SK-N-MC (cell line): ENCODE measurements at regions not wholly inside any gene's neighbourhood (a gene's known extent, or its start where the extent isn't known, plus 50 kb on each side); places are given as distances from the start of the nearest gene placed in this dataset.

ENCODE experiments used
- DNase-seq: peaks from one replicate; pipeline ENCODE4 v3.0.0-alpha.2; 2011; ENCODE audit warnings: low read depth, low spot score
- H3K27ac ChIP-seq: fragments of 200-600 bp; sonication (generic); 2 replicates; pipeline ENCODE4 v1.5.1; 2016; ENCODE audit warnings: mixed run types
- H3K36me3 ChIP-seq: fragments of 200-600 bp; sonication (generic); 2 replicates; pipeline ENCODE4 v1.6.1; 2017; ENCODE audit warnings: antibody characterized with exemption, low read length, mixed read lengths; ENCODE audit not compliant: insufficient read depth
- H3K4me3 ChIP-seq: fragments of 200-600 bp; sonication (generic); 2 replicates; pipeline ENCODE4 v1.5.1; 2016
- H3K9ac ChIP-seq: fragments of 200-600 bp; sonication (generic); 2 replicates; pipeline ENCODE4 v1.8.0; 2017; ENCODE audit warnings: mixed run types, mixed read lengths; ENCODE audit not compliant: insufficient read length
- H3K9me3 ChIP-seq: fragments of 200-600 bp; sonication (generic); 2 replicates; pipeline ENCODE4 v1.6.1; 2017; ENCODE audit warnings: low read depth, mild to moderate bottlenecking, antibody characterized with exemption, low read length, moderate library complexity, mixed read lengths
- EZH2 ChIP-seq: fragments of 200-600 bp; sonication (generic); IDR thresholded peaks from one replicate; pipeline ENCODE4 v1.6.1; 2017; ENCODE audit warnings: antibody characterized with exemption
- FOXP2 ChIP-seq: optimal IDR thresholded peaks from 2 replicates; pipeline ENCODE3; 2011; ENCODE audit warnings: mild to moderate bottlenecking, moderate library complexity; ENCODE audit not compliant: insufficient read depth; ENCODE audit errors: extremely low read length, control extremely low read depth
- POLR2AphosphoS5 ChIP-seq: IDR thresholded peaks from 2 replicates; pipeline ENCODE4 v1.6.1; 2012; ENCODE audit warnings: mild to moderate bottlenecking, low read depth, low read length, borderline replicate concordance

DNA sequence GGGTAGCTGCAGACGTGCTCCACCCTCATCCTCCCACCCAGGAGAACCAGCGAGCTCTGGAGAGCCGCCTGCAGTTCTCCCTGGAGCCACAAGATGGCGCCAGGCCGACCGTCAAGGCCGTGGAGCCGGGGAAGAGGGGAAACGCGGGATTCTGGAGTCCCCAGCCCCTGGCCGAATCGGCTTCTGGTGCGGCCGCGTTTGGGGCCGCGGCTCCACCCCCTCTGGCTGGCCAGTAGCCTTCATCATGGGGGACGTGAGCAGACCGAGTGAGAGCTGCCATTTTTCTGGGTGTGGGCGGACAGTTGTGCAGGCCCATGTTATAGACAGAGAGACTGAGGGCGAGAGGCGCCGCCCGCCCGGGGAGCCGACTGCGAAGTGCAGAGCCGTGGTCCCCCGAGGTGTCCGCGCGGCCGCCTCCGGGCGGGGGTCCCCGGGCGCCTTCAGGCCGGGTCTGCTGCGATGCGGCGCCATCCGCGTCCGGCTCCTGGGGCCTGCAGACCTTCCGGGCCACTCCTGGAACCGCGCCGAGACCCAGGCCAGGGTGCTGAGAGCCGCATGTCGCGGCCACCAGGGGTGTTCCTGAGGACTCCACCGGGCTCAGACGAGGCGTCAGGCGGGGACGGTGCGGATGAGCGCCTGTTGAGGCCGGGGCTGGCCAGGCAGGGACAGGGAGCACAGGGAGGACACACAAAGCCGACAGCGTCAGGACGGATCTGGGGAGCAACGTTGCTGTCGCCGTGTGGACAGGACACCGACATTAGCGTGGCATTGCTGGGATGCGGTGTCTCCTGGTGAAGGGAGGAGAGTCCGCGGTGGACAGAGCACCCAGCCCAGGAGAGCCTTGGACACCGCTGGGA lies 418.2 kb upstream of the HS6ST1 start:
- H3K27ac ChIP-seq, result no peak overlapping the region
- no peaks in the 10 kb centered on the region for H3K36me3 ChIP-seq
- H3K4me3 ChIP-seq, result peak overlapping the region; percentile 35
- no peaks in the 10 kb centered on the region for H3K9me3 ChIP-seq
- peak overlapping the region; percentile 28 for H3K9ac ChIP-seq
- TF ChIP-seq FOXP2 (no peak), EZH2 (no peak), POLR2AphosphoS5 (no peak)
- no peak for DNase-seq

DNA sequence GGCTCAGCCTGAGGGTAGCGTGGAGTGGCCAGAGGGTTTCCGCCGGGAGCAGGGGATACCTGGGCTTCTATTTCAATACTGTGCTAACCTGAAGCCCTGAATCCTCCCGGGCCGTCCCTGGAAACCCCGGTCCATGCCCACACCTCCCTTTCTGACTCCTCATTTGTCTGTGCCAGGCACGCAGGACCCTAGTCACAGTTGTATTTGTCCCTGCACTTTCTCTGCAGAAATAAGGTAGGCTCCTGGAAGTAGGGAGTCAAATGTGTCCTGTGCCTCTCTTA lies 418.8 kb upstream of the HS6ST1 start:
- no peak overlapping the region for H3K27ac ChIP-seq
- no peak for DNase-seq
- H3K4me3 ChIP-seq, result no peak overlapping the region
- TF ChIP-seq EZH2, result no peak
- no peak for TF ChIP-seq POLR2AphosphoS5
- no peak for TF ChIP-seq FOXP2
- H3K9me3 ChIP-seq, result no peaks in the 10 kb centered on the region
- H3K36me3 ChIP-seq, result no peaks in the 10 kb centered on the region
- H3K9ac ChIP-seq, result no peak overlapping the region

DNA sequence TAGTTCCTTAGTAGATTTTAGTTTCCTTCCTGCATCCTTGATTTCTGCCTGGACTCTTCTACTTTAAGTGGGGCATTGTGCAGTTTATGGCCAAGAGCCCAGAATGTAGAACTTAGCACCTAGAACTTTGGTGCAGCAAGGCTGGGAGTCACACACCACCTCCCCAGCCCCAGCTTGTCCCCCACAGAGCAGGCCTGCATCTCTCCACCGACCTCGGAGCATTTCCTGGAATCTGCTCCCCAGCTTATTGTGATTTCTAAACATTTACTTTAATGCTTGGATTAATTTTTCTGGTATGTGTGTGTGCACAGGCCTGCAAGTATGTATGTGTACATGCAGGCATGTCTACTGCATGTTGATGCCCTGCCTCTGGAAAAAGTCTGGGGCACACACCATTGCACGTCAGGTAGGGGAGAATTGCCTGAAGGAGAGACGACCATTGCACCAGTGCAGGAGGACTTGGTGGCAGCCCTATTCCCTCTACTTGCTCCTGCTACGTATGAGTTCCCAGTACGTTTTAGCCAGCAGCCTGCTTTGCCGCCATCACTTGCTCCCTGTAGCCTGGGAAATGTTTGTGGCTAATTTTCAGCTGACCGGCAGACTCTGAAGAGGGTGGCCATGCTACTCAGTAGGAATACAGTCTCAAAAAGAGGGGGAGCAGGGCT lies 419.9 kb upstream of the HS6ST1 start:
- no peak overlapping the region for H3K27ac ChIP-seq
- TF ChIP-seq POLR2AphosphoS5 (no peak), EZH2 (no peak), FOXP2 (no peak)
- DNase-seq, result no peak
- no peak overlapping the region for H3K9ac ChIP-seq
- no peaks in the 10 kb centered on the region for H3K36me3 ChIP-seq
- H3K4me3 ChIP-seq, result no peak overlapping the region
- H3K9me3 ChIP-seq, result no peaks in the 10 kb centered on the region

DNA sequence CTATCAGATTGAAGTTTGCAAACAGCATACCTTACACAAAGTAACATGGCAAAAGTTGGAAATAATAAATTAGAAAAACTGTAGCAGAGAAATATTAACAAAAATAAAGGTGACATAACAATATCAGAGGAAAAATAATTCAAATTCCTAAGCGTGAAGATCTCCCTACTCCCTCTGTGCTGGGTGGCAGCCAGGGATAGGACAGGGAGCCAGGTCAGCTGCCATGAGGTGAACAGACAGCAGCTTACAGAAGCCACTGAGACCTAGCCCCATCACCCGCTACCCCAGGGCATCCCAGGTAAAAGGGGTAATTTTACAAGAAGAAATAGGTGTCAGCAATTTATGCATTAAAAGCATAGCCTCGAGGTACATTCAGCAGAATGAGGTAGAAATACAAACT lies 423.8 kb upstream of the HS6ST1 start:
- TF ChIP-seq EZH2 (no peak), FOXP2 (no peak), POLR2AphosphoS5 (no peak)
- Histone ChIP-seq H3K27ac (no peak overlapping the region), H3K36me3 (no peaks in the 10 kb centered on the region), H3K9ac (no peak overlapping the region), H3K4me3 (no peak overlapping the region), H3K9me3 (no peaks in the 10 kb centered on the region)
- DNase-seq, result no peak

DNA sequence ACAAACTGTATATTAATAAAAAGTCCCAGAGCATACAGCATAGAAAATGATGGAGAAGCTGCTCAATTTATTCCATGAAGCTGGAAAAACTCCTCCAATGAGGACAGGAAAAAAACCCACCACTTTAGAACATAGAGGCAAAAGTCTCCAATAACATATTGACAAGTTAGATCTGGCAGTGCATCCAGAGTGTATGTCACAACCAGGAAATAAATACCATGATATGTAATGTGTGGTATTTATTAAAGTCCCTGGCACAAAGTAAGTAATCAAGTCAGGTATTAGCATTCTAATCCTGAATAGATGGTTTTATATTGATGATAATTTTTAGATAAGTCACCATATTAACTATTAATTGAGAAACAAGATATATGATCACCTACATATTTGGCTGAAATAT lies 427.3 kb upstream of the HS6ST1 start:
- no peak overlapping the region for H3K4me3 ChIP-seq
- no peak for DNase-seq
- no peak overlapping the region for H3K9ac ChIP-seq
- TF ChIP-seq POLR2AphosphoS5, result no peak
- no peak for TF ChIP-seq EZH2
- TF ChIP-seq FOXP2, result no peak
- no peak overlapping the region for H3K27ac ChIP-seq
- H3K9me3 ChIP-seq, result no peaks in the 10 kb centered on the region
- no peaks in the 10 kb centered on the region for H3K36me3 ChIP-seq

DNA sequence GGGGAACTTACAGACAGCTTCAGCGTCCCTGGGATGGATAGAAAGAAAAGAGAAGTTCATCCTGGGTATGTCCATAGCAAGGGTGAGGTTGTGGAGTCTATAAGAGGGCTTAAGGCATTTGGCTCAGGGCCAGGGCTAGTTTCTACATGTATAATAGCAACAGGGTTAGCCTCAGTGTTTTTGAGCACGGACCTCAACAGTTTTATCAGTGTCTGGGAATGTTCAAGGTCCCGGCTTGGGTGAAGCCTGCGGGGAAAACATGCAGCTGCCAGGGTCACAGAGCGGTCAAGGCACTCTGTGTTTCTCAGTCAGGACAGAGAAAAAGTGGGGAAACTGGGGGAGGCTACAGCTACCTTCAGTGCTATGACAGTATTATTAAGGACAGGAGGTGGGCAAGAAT lies 427.7 kb upstream of the HS6ST1 start:
- DNase-seq, result no peak
- Histone ChIP-seq H3K9ac (no peak overlapping the region), H3K27ac (no peak overlapping the region), H3K36me3 (no peaks in the 10 kb centered on the region), H3K9me3 (no peaks in the 10 kb centered on the region), H3K4me3 (no peak overlapping the region)
- TF ChIP-seq POLR2AphosphoS5, result no peak
- TF ChIP-seq FOXP2, result no peak
- no peak for TF ChIP-seq EZH2

DNA sequence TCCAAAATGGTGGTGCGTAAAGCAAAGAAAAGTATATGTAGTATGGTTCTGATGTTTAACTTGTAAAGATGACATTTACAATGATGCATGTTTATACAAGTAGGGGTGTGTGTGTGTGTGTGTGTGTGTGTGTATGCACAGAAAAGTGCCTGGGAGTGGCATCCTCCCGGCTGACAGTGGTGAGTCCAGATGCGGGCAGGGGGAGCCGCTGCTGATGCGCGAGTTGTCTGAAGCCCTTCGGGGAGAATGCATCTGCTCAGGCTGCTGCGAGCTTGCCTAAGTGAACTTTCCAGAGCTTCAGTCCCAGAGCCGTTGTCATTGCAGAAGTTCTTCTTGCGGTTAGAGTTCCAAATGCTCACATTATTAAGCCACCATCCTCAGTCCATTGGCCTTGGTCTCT lies 429.7 kb upstream of the HS6ST1 start:
- TF ChIP-seq EZH2 (no peak), POLR2AphosphoS5 (no peak), FOXP2 (no peak)
- H3K9ac ChIP-seq, result no peak overlapping the region
- no peaks in the 10 kb centered on the region for H3K9me3 ChIP-seq
- no peak overlapping the region for H3K4me3 ChIP-seq
- DNase-seq, result no peak
- H3K27ac ChIP-seq, result no peak overlapping the region
- no peaks in the 10 kb centered on the region for H3K36me3 ChIP-seq

DNA sequence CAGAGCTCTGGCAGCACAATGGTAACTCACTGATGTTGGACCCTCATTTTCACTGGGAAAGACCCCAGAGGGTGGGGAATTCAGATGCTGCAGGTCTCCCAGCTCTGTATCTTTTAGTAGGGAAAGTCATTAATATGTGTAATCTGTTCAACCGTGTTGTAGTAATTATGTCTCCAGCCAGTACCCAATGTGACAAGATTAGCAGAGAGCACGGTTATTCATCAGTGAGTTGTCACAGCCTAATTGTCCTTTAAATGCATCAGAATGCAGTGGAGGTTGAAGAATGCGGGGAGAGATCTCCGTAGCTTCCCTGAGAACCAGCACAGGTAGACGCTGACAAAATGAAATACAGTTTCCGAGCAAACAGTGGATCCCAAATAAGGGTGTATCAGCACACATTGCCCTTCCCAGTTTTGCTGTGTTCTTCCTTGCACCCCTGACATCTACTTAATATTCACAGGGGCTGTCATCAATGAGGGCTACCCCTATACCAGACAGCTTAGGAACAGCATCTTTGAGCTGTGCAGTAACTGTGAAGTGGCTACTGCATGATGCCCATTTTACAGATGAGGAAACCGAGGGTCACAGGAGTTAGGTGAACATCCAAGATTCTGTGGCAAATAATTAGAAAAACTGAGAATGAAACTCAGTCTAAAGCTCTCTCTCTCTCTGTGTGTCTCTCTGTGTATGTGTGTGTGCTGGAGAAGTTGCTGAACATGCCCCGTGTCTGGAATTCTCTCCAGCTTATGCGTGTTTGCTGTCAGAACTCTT lies 430.4 kb upstream of the HS6ST1 start:
- TF ChIP-seq EZH2 (no peak), POLR2AphosphoS5 (no peak), FOXP2 (no peak)
- no peak overlapping the region for H3K4me3 ChIP-seq
- no peaks in the 10 kb centered on the region for H3K36me3 ChIP-seq
- no peak overlapping the region for H3K27ac ChIP-seq
- DNase-seq, result no peak
- H3K9ac ChIP-seq, result no peak overlapping the region
- no peaks in the 10 kb centered on the region for H3K9me3 ChIP-seq
